Karpas-422 (cell line): ENCODE measurements at regions not wholly inside any gene's neighbourhood (a gene's known extent, or its start where the extent isn't known, plus 50 kb on each side); places are given as distances from the start of the nearest gene placed in this dataset.

Source experiments
- DNase-seq: peaks from one replicate; pipeline ENCODE4 v3.0.0-alpha.2; 2015
- H2AFZ ChIP-seq: fragments of 200-600 bp; sonication (generic); 2 replicates; pipeline ENCODE4 v1.6.1; 2014; ENCODE audit warnings: antibody characterized with exemption, low read length, mixed read lengths
- H3K27ac ChIP-seq: fragments of 200-600 bp; sonication (generic); 2 replicates; pipeline ENCODE4 v1.5.1; 2014; ENCODE audit warnings: mild to moderate bottlenecking, low read length, moderate library complexity
- H3K27me3 ChIP-seq: fragments of 200-600 bp; sonication (generic); 2 replicates; pipeline ENCODE4 v1.6.1; 2014; ENCODE audit warnings: low read length, mixed read lengths
- H3K36me3 ChIP-seq: fragments of 200-600 bp; sonication (generic); 2 replicates; pipeline ENCODE4 v1.6.1; 2014; ENCODE audit warnings: low read length, mixed read lengths; ENCODE audit not compliant: insufficient read depth
- H3K4me1 ChIP-seq: fragments of 200-600 bp; sonication (generic); 2 replicates; pipeline ENCODE4 v1.6.1; 2014; ENCODE audit warnings: mild to moderate bottlenecking, low read length, mixed read lengths
- H3K4me2 ChIP-seq: fragments of 200-600 bp; sonication (generic); 2 replicates; pipeline ENCODE4 v1.6.1; 2014; ENCODE audit warnings: low read length, low read depth, mild to moderate bottlenecking; ENCODE audit not compliant: poor library complexity, severe bottlenecking
- H3K4me3 ChIP-seq: fragments of 200-600 bp; sonication (generic); 2 replicates; pipeline ENCODE4 v1.5.1; 2014; ENCODE audit warnings: mild to moderate bottlenecking, antibody characterized with exemption, low read length, mixed read lengths
- H3K79me2 ChIP-seq: fragments of 200-600 bp; sonication (generic); 2 replicates; pipeline ENCODE4 v1.6.1; 2014; ENCODE audit warnings: mild to moderate bottlenecking, low read length, mixed read lengths
- H3K9ac ChIP-seq: fragments of 200-600 bp; sonication (generic); 2 replicates; pipeline ENCODE4 v1.6.0; 2014; ENCODE audit warnings: low read length
- H3K9me2 ChIP-seq: fragments of 200-600 bp; sonication (generic), shearing (Covaris generic); replicated peaks from 2 replicates; pipeline ENCODE4 v1.6.0; 2014; ENCODE audit warnings: mild to moderate bottlenecking, low read length, moderate library complexity; ENCODE audit not compliant: insufficient read depth
- H3K9me3 ChIP-seq: fragments of 300-700, 200-600 bp; sonication (generic); 2 replicates; pipeline ENCODE4 v1.6.1; 2014; ENCODE audit warnings: low read length, mixed read lengths
- H4K20me1 ChIP-seq: fragments of 200-600 bp; sonication (generic); 2 replicates; pipeline ENCODE4 v1.6.1; 2014; ENCODE audit warnings: mild to moderate bottlenecking, antibody characterized with exemption, low read length, low read depth; ENCODE audit not compliant: insufficient read depth

DNA sequence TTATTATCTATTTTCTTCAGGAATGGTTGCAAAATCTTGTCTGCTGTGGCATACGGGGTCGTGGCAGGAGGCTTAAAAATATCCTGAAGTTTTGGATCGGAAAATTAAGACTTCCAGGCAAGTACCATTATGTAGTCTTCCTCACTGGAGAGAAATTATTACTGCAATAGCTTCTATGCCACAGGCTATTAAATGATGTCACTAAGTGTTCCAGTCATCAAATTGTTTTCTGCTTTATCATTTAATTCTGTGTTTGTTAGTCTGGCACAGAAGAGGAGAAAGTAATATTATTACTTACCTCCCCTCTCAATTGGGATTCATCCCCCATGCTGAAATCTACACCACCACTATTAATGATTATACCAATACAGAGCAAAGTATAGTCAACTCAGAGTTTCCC, 378.2 kb upstream of the ALCAM start:
- H3K9me3 ChIP-seq: no peaks in the 10 kb centered on the region
- H2AFZ ChIP-seq: no peak overlapping the region
- H3K79me2 ChIP-seq: no peaks in the 10 kb centered on the region
- H3K27me3 ChIP-seq: no peaks in the 10 kb centered on the region
- H4K20me1 ChIP-seq: no peaks in the 10 kb centered on the region
- no peaks in the 10 kb centered on the region for H3K36me3 ChIP-seq
- H3K4me2 ChIP-seq: no peak overlapping the region
- no peak overlapping the region for H3K27ac ChIP-seq
- no peaks in the 10 kb centered on the region for H3K9me2 ChIP-seq
- H3K9ac ChIP-seq: no peak overlapping the region
- no peak for DNase-seq
- H3K4me3 ChIP-seq: no peak overlapping the region
- no peaks in the 10 kb centered on the region for H3K4me1 ChIP-seq

DNA sequence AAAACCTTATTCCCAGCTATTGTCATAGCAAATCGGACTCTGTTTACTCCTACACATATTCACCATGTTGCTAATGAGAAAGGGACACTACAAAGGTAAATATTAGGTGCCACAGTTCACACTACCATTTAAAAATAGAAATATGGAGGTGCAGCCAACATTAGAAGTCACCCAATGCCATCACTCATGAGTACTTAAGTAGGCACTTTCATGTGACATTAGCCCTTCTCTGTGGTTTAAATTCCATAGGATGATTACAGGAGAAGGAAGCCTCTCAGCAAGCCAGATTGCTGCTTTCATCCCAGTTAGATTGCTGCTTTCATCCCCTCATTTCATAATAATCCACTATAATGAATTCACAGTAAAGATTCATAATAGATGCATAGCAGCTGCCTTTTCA, 376.8 kb upstream of the ALCAM start:
- no peaks in the 10 kb centered on the region for H3K9me2 ChIP-seq
- H3K4me2 ChIP-seq: no peak overlapping the region
- no peaks in the 10 kb centered on the region for H3K79me2 ChIP-seq
- no peaks in the 10 kb centered on the region for H4K20me1 ChIP-seq
- H3K9ac ChIP-seq: no peak overlapping the region
- no peaks in the 10 kb centered on the region for H3K27me3 ChIP-seq
- H3K4me1 ChIP-seq: no peaks in the 10 kb centered on the region
- H3K36me3 ChIP-seq: no peaks in the 10 kb centered on the region
- H3K9me3 ChIP-seq: no peaks in the 10 kb centered on the region
- H2AFZ ChIP-seq: no peak overlapping the region
- H3K27ac ChIP-seq: no peak overlapping the region
- DNase-seq: no peak
- H3K4me3 ChIP-seq: no peak overlapping the region

DNA sequence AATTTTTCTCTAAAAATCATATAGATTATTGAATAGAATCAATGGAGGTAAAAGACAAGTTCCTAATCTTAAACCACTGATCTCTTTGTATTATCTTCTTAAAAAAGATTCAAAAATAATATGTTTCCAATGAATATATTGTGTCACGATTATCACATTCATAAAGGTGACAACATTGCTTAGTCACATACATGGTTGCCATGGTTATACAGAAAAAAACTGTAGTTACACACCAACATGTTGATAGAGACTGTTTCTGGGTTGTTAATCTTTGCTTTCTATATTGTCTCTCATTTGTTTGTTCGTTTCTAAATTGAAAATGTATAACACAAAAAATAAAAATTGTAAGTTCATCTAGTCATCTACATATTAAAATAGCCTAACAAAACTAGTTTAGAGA, 376.0 kb upstream of the ALCAM start:
- H3K4me2 ChIP-seq: no peak overlapping the region

DNA sequence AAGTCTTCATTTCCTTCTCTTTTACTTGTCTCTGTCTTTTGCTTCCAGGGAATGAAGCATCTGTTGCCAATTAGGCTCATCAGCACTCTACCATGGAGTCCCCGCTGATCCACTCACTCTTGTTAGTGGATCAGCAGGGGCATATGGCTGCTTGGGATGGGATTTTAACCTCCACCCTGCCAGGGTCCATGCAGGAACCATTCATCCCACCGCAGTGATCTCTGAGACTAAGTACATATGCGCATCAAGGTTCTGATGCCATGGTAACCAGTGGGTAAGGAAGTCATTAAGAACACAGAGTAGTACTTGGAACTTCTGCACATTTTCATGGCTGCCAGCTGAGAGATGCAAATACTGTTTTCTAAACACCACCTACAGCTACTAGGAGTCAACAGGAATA, 374.0 kb upstream of the ALCAM start:
- H3K4me1 ChIP-seq: no peaks in the 10 kb centered on the region
- H3K27ac ChIP-seq: no peak overlapping the region
- no peaks in the 10 kb centered on the region for H3K9me2 ChIP-seq
- no peaks in the 10 kb centered on the region for H3K36me3 ChIP-seq
- H3K27me3 ChIP-seq: no peaks in the 10 kb centered on the region
- no peaks in the 10 kb centered on the region for H4K20me1 ChIP-seq
- H3K4me3 ChIP-seq: no peak overlapping the region
- no peak overlapping the region for H3K4me2 ChIP-seq
- no peak for DNase-seq
- H3K9me3 ChIP-seq: no peaks in the 10 kb centered on the region
- no peak overlapping the region for H3K9ac ChIP-seq
- no peaks in the 10 kb centered on the region for H3K79me2 ChIP-seq
- H2AFZ ChIP-seq: no peak overlapping the region

More for the DNA sequence above, 376.0 kb upstream of the ALCAM start:
- Histone ChIP-seq H3K27ac (no peak overlapping the region), H3K4me3 (no peak overlapping the region), H3K9me2 (no peaks in the 10 kb centered on the region), H3K4me1 (no peaks in the 10 kb centered on the region), H3K36me3 (no peaks in the 10 kb centered on the region), H3K27me3 (no peaks in the 10 kb centered on the region), H2AFZ (no peak overlapping the region), H3K9me3 (no peaks in the 10 kb centered on the region), H3K9ac (no peak overlapping the region), H3K79me2 (no peaks in the 10 kb centered on the region), H4K20me1 (no peaks in the 10 kb centered on the region)
- DNase-seq: no peak

DNA sequence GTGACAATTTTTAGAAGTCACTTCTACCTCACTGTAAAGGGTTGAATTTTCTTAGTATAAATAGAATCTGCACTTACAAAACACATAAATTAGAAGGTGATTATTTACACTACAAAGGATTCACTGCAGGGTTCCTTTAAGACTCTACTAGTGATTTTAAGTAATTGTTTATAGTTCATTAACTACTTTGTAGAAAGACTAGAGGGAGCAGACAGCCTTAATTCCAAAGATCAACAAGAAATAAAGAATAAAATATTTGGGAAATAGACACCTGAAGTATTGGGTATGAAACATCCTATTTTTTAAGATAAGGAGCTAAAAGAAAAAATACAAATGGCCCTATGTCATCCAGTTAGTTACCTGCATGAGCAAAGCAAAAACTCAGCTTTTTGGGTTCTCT, 360.5 kb upstream of the ALCAM start:
- Histone ChIP-seq H3K27ac (no peak overlapping the region), H2AFZ (no peak overlapping the region), H3K9me2 (no peaks in the 10 kb centered on the region), H3K4me3 (no peak overlapping the region), H3K79me2 (no peaks in the 10 kb centered on the region), H3K9me3 (0 out of 2 replicates have a peak, but pooled peaks cover 3% of the 10 kb centered on the region), H3K4me1 (no peaks in the 10 kb centered on the region), H3K36me3 (no peaks in the 10 kb centered on the region), H3K4me2 (no peak overlapping the region), H4K20me1 (no peaks in the 10 kb centered on the region), H3K27me3 (no peaks in the 10 kb centered on the region), H3K9ac (no peak overlapping the region)
- DNase-seq: no peak

DNA sequence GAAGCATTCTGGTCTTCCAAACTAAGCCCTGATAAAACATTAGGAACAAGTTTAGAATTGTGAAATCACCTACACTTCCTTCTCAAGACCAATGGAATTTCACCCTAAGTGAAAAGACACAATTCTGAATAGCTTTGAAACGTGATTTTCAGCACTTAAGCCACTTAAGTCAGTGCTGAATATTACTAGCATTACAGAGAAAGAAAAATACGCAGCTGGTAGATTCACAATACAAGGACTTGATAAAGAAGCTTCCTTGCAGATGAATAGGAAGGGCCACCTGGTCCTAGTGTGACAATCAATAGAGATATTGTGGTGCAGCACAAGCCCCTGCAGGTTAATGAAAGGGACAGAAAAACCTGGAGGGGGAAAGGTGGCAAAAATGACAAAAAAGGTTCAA, 353.1 kb upstream of the ALCAM start:
- no peaks in the 10 kb centered on the region for H3K79me2 ChIP-seq
- H3K27ac ChIP-seq: no peak overlapping the region
- H3K9ac ChIP-seq: no peak overlapping the region
- H3K4me3 ChIP-seq: no peak overlapping the region
- no peak overlapping the region for H2AFZ ChIP-seq
- H3K27me3 ChIP-seq: no peaks in the 10 kb centered on the region
- no peaks in the 10 kb centered on the region for H3K9me2 ChIP-seq
- no peaks in the 10 kb centered on the region for H3K36me3 ChIP-seq
- no peak overlapping the region for H3K4me2 ChIP-seq
- no peaks in the 10 kb centered on the region for H4K20me1 ChIP-seq
- DNase-seq: no peak
- H3K9me3 ChIP-seq: 0 out of 2 replicates have a peak, but pooled peaks cover 3% of the 10 kb centered on the region
- no peaks in the 10 kb centered on the region for H3K4me1 ChIP-seq

DNA sequence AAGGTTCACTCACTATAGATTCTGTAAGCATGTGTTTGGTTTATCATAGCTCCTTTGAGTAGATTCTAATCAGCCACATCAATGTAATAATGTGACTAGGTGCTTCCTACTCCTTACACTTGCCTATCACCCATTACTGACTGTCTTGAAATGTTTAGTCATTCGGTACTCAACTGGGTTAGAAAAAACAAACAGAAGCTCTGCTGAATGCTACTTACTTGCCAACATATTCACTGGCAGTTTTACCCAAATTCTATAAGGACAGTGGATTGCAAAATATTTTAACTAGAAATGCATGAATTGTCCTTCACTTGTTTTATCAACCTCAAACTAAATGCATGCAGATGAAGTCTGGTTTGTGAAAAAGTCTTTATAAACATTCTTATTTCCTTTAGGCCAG, 352.1 kb upstream of the ALCAM start:
- Histone ChIP-seq H3K27ac (no peak overlapping the region), H3K9me3 (0 out of 2 replicates have a peak, but pooled peaks cover 1% of the 10 kb centered on the region), H3K36me3 (no peaks in the 10 kb centered on the region), H3K9ac (no peak overlapping the region), H3K79me2 (no peaks in the 10 kb centered on the region), H3K9me2 (no peaks in the 10 kb centered on the region), H3K4me1 (no peaks in the 10 kb centered on the region), H3K27me3 (no peaks in the 10 kb centered on the region), H3K4me2 (no peak overlapping the region), H4K20me1 (no peaks in the 10 kb centered on the region), H3K4me3 (no peak overlapping the region), H2AFZ (no peak overlapping the region)
- DNase-seq: no peak

DNA sequence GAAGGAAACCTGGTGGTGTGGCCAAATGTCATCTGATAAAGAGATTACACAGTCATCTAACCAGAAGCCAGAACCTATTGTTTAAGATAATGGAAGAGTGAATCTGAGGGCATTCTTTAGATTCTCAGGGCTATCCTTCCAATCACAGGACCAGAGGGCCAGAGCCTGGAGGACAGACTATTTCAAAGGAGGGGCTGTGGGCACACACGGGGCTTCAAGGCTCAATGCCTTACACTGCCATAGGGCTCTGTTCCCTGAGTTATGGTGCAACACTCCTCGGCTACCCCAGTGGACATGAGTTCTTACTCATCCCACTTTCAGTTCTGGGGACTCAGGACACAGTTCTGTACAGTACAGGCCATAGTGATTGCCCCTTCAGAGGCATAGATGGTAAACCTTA, 343.9 kb upstream of the ALCAM start:
- H3K4me2 ChIP-seq: no peak overlapping the region
- H3K9me3 ChIP-seq: no peaks in the 10 kb centered on the region
- no peaks in the 10 kb centered on the region for H3K36me3 ChIP-seq
- no peaks in the 10 kb centered on the region for H3K4me1 ChIP-seq
- no peaks in the 10 kb centered on the region for H3K27me3 ChIP-seq
- no peak overlapping the region for H3K9ac ChIP-seq
- H3K4me3 ChIP-seq: no peak overlapping the region
- H3K79me2 ChIP-seq: no peaks in the 10 kb centered on the region
- H4K20me1 ChIP-seq: no peaks in the 10 kb centered on the region
- H2AFZ ChIP-seq: no peak overlapping the region
- no peak overlapping the region for H3K27ac ChIP-seq
- no peaks in the 10 kb centered on the region for H3K9me2 ChIP-seq
- no peak for DNase-seq

DNA sequence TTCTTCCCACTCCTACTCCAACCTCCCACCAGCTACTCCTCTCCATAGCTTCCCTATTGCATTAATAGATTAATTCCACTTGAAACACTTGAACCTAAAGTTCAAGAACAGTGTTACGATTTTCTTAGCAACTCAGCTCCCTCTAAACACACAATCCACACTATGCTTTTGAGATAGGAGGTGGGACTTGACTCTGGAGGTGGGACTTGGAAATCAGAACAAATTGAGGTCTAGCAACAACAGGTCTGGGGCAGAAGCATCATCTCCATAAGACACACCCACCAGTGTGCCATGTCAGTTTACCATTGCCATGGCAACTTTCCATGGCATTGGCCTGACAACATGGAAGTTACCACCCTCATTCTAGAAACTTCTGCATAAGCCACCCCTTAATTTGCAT, 336.5 kb upstream of the ALCAM start:
- no peaks in the 10 kb centered on the region for H4K20me1 ChIP-seq
- no peak overlapping the region for H3K27ac ChIP-seq
- DNase-seq: no peak
- H3K4me1 ChIP-seq: no peaks in the 10 kb centered on the region
- no peak overlapping the region for H3K4me3 ChIP-seq
- no peaks in the 10 kb centered on the region for H3K27me3 ChIP-seq
- no peak overlapping the region for H3K4me2 ChIP-seq
- H3K9me2 ChIP-seq: no peaks in the 10 kb centered on the region
- H3K9ac ChIP-seq: no peak overlapping the region
- no peaks in the 10 kb centered on the region for H3K36me3 ChIP-seq
- no peaks in the 10 kb centered on the region for H3K9me3 ChIP-seq
- H2AFZ ChIP-seq: no peak overlapping the region
- H3K79me2 ChIP-seq: no peaks in the 10 kb centered on the region
